ENCODE measurements at regions not wholly inside any gene's neighbourhood (a gene's known extent, or its start where the extent isn't known, plus 50 kb on each side); places are given as distances from the start of the nearest gene placed in this dataset.

DNA sequence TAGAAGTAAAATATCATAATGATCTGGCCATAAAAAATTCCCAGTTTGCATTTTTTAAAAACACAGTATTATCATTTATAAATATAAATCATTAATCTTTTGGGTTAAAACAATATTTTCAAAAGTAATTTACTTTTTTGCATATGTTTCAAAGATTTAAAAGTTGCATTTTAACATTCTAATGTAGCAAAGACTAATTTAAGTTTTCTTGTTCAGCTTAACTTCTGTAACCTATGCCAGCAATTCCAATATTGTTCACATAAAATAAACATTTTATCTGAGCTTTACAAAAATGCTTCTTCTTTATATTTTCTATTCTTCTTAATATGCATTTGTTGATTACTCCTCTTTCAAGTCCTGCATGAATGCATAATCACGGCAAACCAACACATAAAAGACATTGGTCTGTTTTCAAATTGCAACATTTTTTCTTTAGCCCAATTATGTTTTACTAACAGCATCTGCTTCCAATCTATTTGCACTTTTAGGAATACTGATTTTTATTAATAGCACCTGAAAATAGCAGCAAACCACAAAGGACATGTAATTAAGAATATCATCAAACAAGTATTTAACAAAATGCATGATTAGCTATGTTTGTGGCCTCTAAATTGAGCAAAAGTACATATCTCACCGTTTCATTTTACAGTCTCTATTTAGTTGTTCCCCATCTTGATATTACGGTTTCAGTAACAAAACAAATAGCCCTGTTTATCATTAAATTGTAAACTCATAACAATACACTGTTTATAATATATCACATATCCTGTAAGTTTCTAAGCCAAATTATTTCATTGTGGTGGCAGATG is 286.9 kb upstream of the NFE2L3 start:
- DNase-seq (ENCODE audit: insufficient read length, low spot score) = no peak

DNA sequence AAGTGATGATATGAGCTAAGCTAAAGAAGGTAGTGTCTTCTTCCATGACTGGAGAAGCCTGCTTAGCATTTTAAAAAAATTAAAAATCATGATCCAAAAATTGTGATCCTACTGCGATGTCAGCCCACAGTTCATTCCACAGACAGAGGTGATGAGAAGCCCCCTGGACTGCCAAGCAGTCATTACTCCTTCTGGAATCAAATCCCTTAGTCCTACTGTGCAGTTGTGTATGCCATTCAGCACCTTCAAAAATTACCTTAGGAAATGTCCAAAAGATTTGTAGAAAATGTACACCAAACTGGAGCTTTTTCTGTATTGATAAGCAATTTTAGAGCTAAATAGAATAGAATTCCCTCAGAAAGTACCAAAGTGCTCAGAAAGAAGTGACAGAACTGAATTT is 283.5 kb upstream of the NFE2L3 start:
- DNase-seq (ENCODE audit: insufficient read length, low spot score) = no peak
- TF ChIP-seq TAF1 (IDR thresholded peaks at IDR 0.05; ENCODE audit: low read depth, low read length) = no peak
- no peak for TF ChIP-seq POLR2AphosphoS5 (IDR thresholded peaks at IDR 0.05; ENCODE audit: low read depth, low read length)
- TF ChIP-seq POU2F2 (IDR thresholded peaks at IDR 0.05; ENCODE audit: low read depth, low read length) = no peak
- TF ChIP-seq POLR2A (IDR thresholded peaks at IDR 0.05; ENCODE audit: low read depth, low read length) = no peak
- TF ChIP-seq SPI1 (IDR thresholded peaks at IDR 0.05; ENCODE audit: low read depth, low read length) = no peak
- TF ChIP-seq PAX5 (IDR thresholded peaks at IDR 0.05; ENCODE audit: insufficient read depth, low read length, severe bottlenecking) = no peak
- no peak for FAIRE-seq

More for the DNA sequence above, 286.9 kb upstream of the NFE2L3 start:
- FAIRE-seq = no peak
- no peak for TF ChIP-seq POU2F2 (IDR thresholded peaks at IDR 0.05; ENCODE audit: low read depth, low read length)
- no peak for TF ChIP-seq SPI1 (IDR thresholded peaks at IDR 0.05; ENCODE audit: low read depth, low read length)
- no peak for TF ChIP-seq PAX5 (IDR thresholded peaks at IDR 0.05; ENCODE audit: insufficient read depth, low read length, severe bottlenecking)

DNA sequence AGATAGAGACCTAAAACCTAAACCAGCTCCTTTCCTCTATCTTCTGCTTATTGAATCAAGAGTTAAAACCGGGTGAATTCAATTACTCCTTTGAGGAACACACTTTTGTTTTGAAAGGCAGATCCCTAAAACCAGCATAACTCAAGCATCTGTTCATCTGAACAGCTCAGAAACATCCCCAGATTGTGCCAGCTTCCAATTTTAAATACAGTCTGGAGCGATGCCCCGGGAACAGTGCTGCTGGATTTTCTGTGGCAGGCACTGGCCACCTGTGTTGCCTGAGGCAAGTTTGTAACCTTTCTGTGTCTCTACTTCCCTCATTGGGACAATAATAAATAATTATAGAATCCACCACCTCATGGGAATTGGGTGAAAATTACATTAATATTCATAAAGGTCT is 281.4 kb upstream of the NFE2L3 start:
- no peak for TF ChIP-seq SPI1 (IDR thresholded peaks at IDR 0.05; ENCODE audit: low read depth, low read length)
- DNase-seq (ENCODE audit: insufficient read length, low spot score) (no peak), FAIRE-seq (no peak)

DNA sequence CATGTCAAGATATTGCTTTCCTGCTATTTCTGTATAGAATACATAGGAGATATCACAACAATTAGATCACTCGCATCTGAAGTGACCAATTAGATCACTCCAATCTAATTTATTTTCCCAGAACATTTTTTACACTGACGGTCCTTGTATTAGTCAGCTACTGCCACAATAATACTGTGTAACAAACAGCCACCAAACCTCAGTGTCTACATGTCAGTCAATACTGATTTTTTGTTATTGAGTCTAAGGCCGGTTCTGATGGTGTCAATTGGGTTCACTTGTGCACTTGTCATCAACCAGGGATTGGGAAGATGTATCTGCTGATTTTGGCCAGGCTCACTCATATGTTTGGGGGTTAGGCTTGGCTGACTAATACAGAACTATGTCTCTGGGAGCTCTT is 275.9 kb upstream of the NFE2L3 start:
- TF ChIP-seq POLR2A (IDR thresholded peaks at IDR 0.05; ENCODE audit: low read depth, low read length) (no peak), TAF1 (IDR thresholded peaks at IDR 0.05; ENCODE audit: low read depth, low read length) (no peak), SPI1 (IDR thresholded peaks at IDR 0.05; ENCODE audit: low read depth, low read length) (no peak), POLR2AphosphoS5 (IDR thresholded peaks at IDR 0.05; ENCODE audit: low read depth, low read length) (no peak), PAX5 (IDR thresholded peaks at IDR 0.05; ENCODE audit: insufficient read depth, low read length, severe bottlenecking) (no peak), POU2F2 (IDR thresholded peaks at IDR 0.05; ENCODE audit: low read depth, low read length) (no peak)
- DNase-seq (ENCODE audit: insufficient read length, low spot score) (no peak), FAIRE-seq (no peak)

DNA sequence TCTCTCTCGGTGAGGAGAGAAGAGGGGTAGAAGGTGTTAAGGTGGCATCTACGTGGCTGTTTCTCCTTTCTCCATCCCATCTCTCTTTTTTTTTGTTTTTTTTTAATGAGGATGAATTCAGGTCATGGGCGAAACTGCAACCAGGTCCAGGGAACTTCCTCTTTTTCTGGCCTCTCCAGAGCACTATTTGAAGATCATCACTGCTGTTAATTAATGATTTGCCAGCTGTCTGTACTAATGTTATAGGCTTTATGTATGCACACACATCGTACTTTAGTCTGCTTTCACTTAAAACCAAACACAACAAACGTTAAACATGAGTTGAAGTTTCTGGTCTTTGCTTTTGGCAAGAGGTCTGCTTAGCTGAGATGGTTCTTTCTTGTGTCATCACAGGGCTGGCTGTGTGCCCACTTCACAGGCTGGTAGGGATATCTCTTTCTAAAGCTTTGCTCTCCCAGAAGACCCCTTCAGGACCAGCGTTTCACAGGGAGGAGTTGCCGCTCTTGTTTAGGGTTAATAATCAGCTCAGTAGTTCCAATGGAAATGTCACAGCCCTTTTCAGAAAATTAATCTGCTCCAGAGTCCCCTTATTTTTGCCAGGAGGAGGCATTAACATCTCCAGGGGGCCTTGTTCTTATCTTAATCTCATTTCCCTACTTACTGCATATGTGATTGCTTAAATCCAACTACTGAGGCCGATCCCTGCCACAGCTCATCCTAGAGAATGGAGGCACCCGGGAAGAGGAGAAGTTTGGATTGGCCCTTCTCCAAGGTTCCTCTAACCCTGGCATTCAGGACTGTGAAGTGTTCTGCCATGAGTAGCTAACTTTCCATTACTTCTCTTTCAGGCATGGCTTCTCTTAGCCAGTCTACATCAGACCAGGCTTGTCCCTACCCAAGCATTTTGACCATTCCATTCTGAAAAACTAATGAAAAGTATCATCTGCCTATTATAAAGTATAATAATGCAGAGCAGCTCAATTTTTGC is 273.9 kb upstream of the NFE2L3 start:
- DNase-seq (ENCODE audit: insufficient read length, low spot score) (no peak), FAIRE-seq (no peak)

DNA sequence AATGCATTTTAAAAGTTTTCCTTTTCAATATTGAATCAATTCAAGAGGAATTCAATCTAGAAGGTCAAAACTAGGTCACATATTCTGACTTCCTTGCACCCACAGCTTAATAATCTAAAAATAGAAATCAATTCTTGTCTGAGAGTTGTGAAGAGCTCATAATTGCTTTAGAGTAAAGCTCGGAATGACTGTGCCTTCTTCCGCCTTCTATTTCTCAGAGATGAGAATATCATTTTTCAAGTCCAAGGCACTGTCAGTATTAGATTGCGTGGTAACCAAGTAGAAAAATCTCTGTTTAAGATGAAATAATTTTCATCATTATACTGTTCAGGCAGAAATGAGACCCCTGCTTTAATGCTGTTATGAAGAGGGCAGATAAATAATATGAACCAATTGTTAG is 272.2 kb upstream of the NFE2L3 start:
- DNase-seq (ENCODE audit: insufficient read length, low spot score) = no peak
- no peak for FAIRE-seq

More for the DNA sequence above, 273.9 kb upstream of the NFE2L3 start:
- TF ChIP-seq SPI1 (IDR thresholded peaks at IDR 0.05; ENCODE audit: low read depth, low read length) (peak; percentile 43; the same call in 1 of the 2 replicates), TAF1 (IDR thresholded peaks at IDR 0.05; ENCODE audit: low read depth, low read length) (no peak)

DNA sequence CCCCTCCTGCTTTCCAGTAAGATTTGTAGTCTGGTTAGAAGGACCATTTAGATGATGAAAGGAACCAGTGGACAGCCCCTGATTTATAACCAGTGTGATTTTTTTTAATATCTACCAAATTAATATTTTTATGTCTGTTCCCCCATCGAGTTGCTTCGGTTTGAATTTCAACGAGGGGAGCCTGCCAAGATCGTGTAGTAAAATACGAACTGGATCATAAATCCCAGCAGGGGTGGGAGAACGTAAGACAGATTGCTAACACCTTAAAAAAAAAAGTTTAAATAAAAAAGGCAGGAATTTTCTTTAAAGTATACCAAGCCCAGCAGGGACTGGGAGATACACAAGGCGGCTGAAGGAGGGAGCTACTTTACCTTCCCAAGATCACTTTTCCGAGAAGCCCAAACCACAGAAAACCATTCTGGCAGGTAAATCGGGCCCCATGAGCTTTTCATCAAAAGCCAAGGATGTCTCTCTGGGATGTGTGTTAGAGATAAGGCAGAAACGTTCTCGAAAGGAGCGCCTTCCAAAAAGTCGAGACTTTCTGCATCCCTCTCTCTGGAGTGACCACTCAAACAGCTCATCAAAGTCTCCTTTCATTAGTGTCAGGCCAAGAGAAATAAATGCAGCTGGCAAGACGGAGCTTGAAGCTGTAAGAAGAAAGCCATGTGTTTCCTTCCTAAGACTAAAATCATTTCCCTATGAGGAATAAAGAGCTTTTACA is 270.5 kb upstream of the NFE2L3 start:
- DNase-seq (ENCODE audit: insufficient read length, low spot score) (no peak), FAIRE-seq (no peak)
- no peak for TF ChIP-seq SPI1 (IDR thresholded peaks at IDR 0.05; ENCODE audit: low read depth, low read length)
- TF ChIP-seq POU2F2 (IDR thresholded peaks at IDR 0.05; ENCODE audit: low read depth, low read length) = no peak
- no peak for TF ChIP-seq POLR2AphosphoS5 (IDR thresholded peaks at IDR 0.05; ENCODE audit: low read depth, low read length)
- no peak for TF ChIP-seq POLR2A (IDR thresholded peaks at IDR 0.05; ENCODE audit: low read depth, low read length)
- TF ChIP-seq PAX5 (IDR thresholded peaks at IDR 0.05; ENCODE audit: insufficient read depth, low read length, severe bottlenecking) = no peak
- TF ChIP-seq TAF1 (IDR thresholded peaks at IDR 0.05; ENCODE audit: low read depth, low read length) = no peak

More for the DNA sequence above, 272.2 kb upstream of the NFE2L3 start:
- TF ChIP-seq POLR2AphosphoS5 (IDR thresholded peaks at IDR 0.05; ENCODE audit: low read depth, low read length) (no peak), TAF1 (IDR thresholded peaks at IDR 0.05; ENCODE audit: low read depth, low read length) (no peak), POU2F2 (IDR thresholded peaks at IDR 0.05; ENCODE audit: low read depth, low read length) (no peak), PAX5 (IDR thresholded peaks at IDR 0.05; ENCODE audit: insufficient read depth, low read length, severe bottlenecking) (no peak), SPI1 (IDR thresholded peaks at IDR 0.05; ENCODE audit: low read depth, low read length) (no peak), POLR2A (IDR thresholded peaks at IDR 0.05; ENCODE audit: low read depth, low read length) (no peak)

DNA sequence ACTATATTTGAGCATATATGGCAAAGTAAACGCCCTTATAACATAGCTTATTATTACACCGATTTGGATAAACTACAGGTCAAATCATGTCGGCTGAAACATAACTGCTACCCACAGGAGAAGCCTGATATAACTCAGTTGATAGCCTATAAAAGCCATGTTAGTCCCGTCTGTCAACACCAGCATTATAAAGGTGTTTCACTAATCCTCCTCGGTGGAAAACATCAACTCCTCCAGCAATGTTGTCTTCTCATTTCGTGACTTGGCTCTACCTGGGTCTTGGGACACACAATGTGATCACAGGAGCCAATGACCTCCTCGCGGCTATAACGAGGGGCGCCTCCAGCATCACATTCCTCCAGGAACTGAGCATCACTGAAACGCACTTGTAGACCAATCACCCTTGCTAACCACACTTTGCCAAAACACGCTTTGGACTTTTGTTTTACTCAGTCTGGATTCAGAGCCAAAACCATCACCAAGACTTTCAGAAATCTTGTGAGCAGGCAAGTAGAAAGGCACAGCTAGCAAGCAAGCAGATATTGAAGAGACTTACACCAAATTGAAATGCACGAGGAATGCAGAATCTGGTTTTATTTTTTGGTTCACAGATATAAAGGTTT is 269.7 kb upstream of the NFE2L3 start:
- FAIRE-seq = no peak
- TF ChIP-seq SPI1 (IDR thresholded peaks at IDR 0.05; ENCODE audit: low read depth, low read length) (no peak), POLR2A (IDR thresholded peaks at IDR 0.05; ENCODE audit: low read depth, low read length) (no peak), POLR2AphosphoS5 (IDR thresholded peaks at IDR 0.05; ENCODE audit: low read depth, low read length) (no peak), PAX5 (IDR thresholded peaks at IDR 0.05; ENCODE audit: insufficient read depth, low read length, severe bottlenecking) (no peak), TAF1 (IDR thresholded peaks at IDR 0.05; ENCODE audit: low read depth, low read length) (no peak), POU2F2 (IDR thresholded peaks at IDR 0.05; ENCODE audit: low read depth, low read length) (no peak)
- DNase-seq (ENCODE audit: insufficient read length, low spot score) = no peak

DNA sequence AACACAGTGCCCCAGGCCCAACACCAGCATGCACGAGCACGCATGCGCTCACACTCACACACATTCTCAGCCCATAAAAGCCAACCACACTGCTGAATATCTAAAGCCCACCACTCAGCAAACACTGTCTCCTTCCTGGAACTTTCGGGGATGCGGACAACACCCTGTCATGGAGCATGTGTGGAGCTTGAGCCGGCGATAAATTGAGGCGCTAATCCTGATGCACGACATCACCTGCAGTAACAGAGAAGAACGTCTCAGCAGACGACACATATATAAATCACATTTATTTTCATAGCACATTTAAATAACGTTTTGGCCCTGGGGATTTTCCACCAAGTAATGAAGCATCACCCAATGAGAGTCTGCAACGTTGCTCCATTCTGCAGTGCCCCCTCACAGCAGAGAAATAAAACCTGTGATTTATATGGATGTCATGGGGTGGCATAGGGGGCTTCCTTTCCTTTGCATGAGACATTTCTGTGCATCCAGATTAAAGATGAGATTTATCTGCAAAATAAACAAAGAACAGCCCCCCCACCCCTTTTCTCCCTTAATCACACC is 267.7 kb upstream of the NFE2L3 start:
- no peak for TF ChIP-seq POLR2AphosphoS5 (IDR thresholded peaks at IDR 0.05; ENCODE audit: low read depth, low read length)
- no peak for TF ChIP-seq TAF1 (IDR thresholded peaks at IDR 0.05; ENCODE audit: low read depth, low read length)
- TF ChIP-seq POU2F2 (IDR thresholded peaks at IDR 0.05; ENCODE audit: low read depth, low read length) = no peak
- TF ChIP-seq SPI1 (IDR thresholded peaks at IDR 0.05; ENCODE audit: low read depth, low read length) = no peak
- FAIRE-seq (no peak), DNase-seq (ENCODE audit: insufficient read length, low spot score) (no peak)
